Activated CD4-positive, alpha-beta T cell treated with anti-CD3 and anti-CD28 coated beads, Interleukin-2, amount 10 ng/mL, durations not matched to agents 7 days and 5 days (primary cell): ENCODE measurements at regions not wholly inside any gene's neighbourhood (a gene's known extent, or its start where the extent isn't known, plus 50 kb on each side); places are given as distances from the start of the nearest gene placed in this dataset.

Source experiments
- CTCF ChIA-PET: fragments of 350-600 bp; sonication (Branson Sonifier 250); formaldehyde crosslinking; loops from one replicate; lab custom pipeline; 2021; ENCODE audit warnings: antibody characterized with exemption; lab: Charles Lee
- POLR2A ChIA-PET: fragments of 350-600 bp; sonication (Branson Sonifier 250); formaldehyde crosslinking; loops from one replicate; lab custom pipeline; 2021; ENCODE audit warnings: antibody characterized with exemption; lab: Charles Lee
- DNase-seq: peaks from one replicate; pipeline ENCODE4 v3.0.0-alpha.2; 2020
- H3K27ac Mint-ChIP-seq: one replicate; pipeline ENCODE4 v1.8.0; 2021; ENCODE audit warnings: mild to moderate bottlenecking, moderate library complexity, mixed read lengths
- H3K27me3 Mint-ChIP-seq: one replicate; pipeline ENCODE4 v1.8.0; 2021; ENCODE audit warnings: mixed read lengths
- H3K36me3 Mint-ChIP-seq: one replicate; pipeline ENCODE4 v1.8.0; 2021; ENCODE audit warnings: low read depth, mixed read lengths
- H3K4me1 Mint-ChIP-seq: one replicate; pipeline ENCODE4 v1.8.0; 2021; ENCODE audit warnings: mixed read lengths
- H3K4me3 Mint-ChIP-seq: one replicate; pipeline ENCODE4 v1.8.0; 2021; ENCODE audit warnings: mild to moderate bottlenecking, moderate library complexity, mixed read lengths
- H3K9me3 Mint-ChIP-seq: one replicate; pipeline ENCODE4 v1.8.0; 2021; ENCODE audit warnings: mixed read lengths

- peaks cover 36% of the 10 kb centered on the region for H3K4me1 Mint-ChIP-seq
- POLR2A ChIA-PET: no interaction called here
- DNase-seq: peak; percentile 20
- peak overlapping the region; percentile 7 for H3K4me3 Mint-ChIP-seq
- no peaks in the 10 kb centered on the region for H3K9me3 Mint-ChIP-seq
- H3K36me3 Mint-ChIP-seq: no peaks in the 10 kb centered on the region
- H3K27ac Mint-ChIP-seq: no peak overlapping the region
- H3K27me3 Mint-ChIP-seq: peaks cover 11% of the 10 kb centered on the region
- CTCF ChIA-PET: interaction anchor here (0.8 kb wide), 1 partner anchor 13 kb away, joined by 3 read pairs; no protein-coding TSS in a partner anchor
Observed at GRCh38 chr3:88000853-88001252, 58.0 kb downstream of the CGGBP1 start.

- Mint-ChIP-seq H3K4me1 (peaks cover 23% of the 10 kb centered on the region), H3K9me3 (no peaks in the 10 kb centered on the region), H3K36me3 (no peaks in the 10 kb centered on the region), H3K4me3 (no peak overlapping the region), H3K27ac (no peak overlapping the region), H3K27me3 (peaks cover 13% of the 10 kb centered on the region)
- CTCF ChIA-PET: no interaction called here
- no peak for DNase-seq
- POLR2A ChIA-PET: no interaction called here
Observed at GRCh38 chr3:87997966-87998365, 60.8 kb downstream of the CGGBP1 start.

GRCh38 chr3:87997298-87997697 is 61.5 kb downstream of the CGGBP1 start:
- peak overlapping the region; percentile 37 for H3K4me3 Mint-ChIP-seq
- H3K27me3 Mint-ChIP-seq: peaks cover 13% of the 10 kb centered on the region
- peak; percentile 57 for DNase-seq
- H3K36me3 Mint-ChIP-seq: no peaks in the 10 kb centered on the region
- peaks cover 23% of the 10 kb centered on the region for H3K4me1 Mint-ChIP-seq
- H3K27ac Mint-ChIP-seq: peak overlapping the region; percentile 19
- POLR2A ChIA-PET: no interaction called here
- CTCF ChIA-PET: no interaction called here
- H3K9me3 Mint-ChIP-seq: no peaks in the 10 kb centered on the region

GRCh38 chr3:87996882-87997281 is 61.9 kb downstream of the CGGBP1 start:
- Mint-ChIP-seq H3K27ac (peak overlapping the region; percentile 19), H3K4me1 (peaks cover 23% of the 10 kb centered on the region), H3K4me3 (peak overlapping the region; percentile 37), H3K9me3 (no peaks in the 10 kb centered on the region), H3K36me3 (no peaks in the 10 kb centered on the region), H3K27me3 (peaks cover 12% of the 10 kb centered on the region)
- POLR2A ChIA-PET: no interaction called here
- no peak for DNase-seq
- CTCF ChIA-PET: no interaction called here

GRCh38 chr3:87993566-87993965 is 65.2 kb downstream of the CGGBP1 start:
- H3K4me3 Mint-ChIP-seq: no peak overlapping the region
- peaks cover 2% of the 10 kb centered on the region for H3K27me3 Mint-ChIP-seq
- POLR2A ChIA-PET: no interaction called here
- CTCF ChIA-PET: no interaction called here
- H3K9me3 Mint-ChIP-seq: no peaks in the 10 kb centered on the region
- DNase-seq: no peak
- H3K4me1 Mint-ChIP-seq: peaks cover 13% of the 10 kb centered on the region
- H3K36me3 Mint-ChIP-seq: no peaks in the 10 kb centered on the region
- no peak overlapping the region for H3K27ac Mint-ChIP-seq

GRCh38 chr3:87987952-87988351 is 70.9 kb downstream of the CGGBP1 start:
- no peaks in the 10 kb centered on the region for H3K9me3 Mint-ChIP-seq
- H3K27me3 Mint-ChIP-seq: no peaks in the 10 kb centered on the region
- H3K4me1 Mint-ChIP-seq: no peaks in the 10 kb centered on the region
- no peaks in the 10 kb centered on the region for H3K36me3 Mint-ChIP-seq
- DNase-seq: no peak
- CTCF ChIA-PET: interaction anchor here (0.6 kb wide), 2 partner anchors 594 to 718 kb away, joined by 3 read pairs; no protein-coding TSS in a partner anchor
- no peak overlapping the region for H3K4me3 Mint-ChIP-seq
- H3K27ac Mint-ChIP-seq: no peak overlapping the region
- POLR2A ChIA-PET: no interaction called here

GRCh38 chr3:87982421-87982820 is 76.4 kb downstream of the CGGBP1 start:
- ChIA-PET CTCF (no interaction called here), POLR2A (no interaction called here)
- H3K4me1 Mint-ChIP-seq: no peaks in the 10 kb centered on the region
- H3K4me3 Mint-ChIP-seq: no peak overlapping the region
- no peak overlapping the region for H3K27ac Mint-ChIP-seq
- DNase-seq: no peak
- no peaks in the 10 kb centered on the region for H3K36me3 Mint-ChIP-seq
- H3K27me3 Mint-ChIP-seq: no peaks in the 10 kb centered on the region
- H3K9me3 Mint-ChIP-seq: no peaks in the 10 kb centered on the region

GRCh38 chr3:87979527-87979926 is 79.3 kb downstream of the CGGBP1 start:
- H3K4me3 Mint-ChIP-seq: no peak overlapping the region
- no peaks in the 10 kb centered on the region for H3K36me3 Mint-ChIP-seq
- H3K9me3 Mint-ChIP-seq: no peaks in the 10 kb centered on the region
- no peak overlapping the region for H3K27ac Mint-ChIP-seq
- peaks cover 6% of the 10 kb centered on the region for H3K27me3 Mint-ChIP-seq
- DNase-seq: no peak
- POLR2A ChIA-PET: no interaction called here
- CTCF ChIA-PET: no interaction called here
- no peaks in the 10 kb centered on the region for H3K4me1 Mint-ChIP-seq

GRCh38 chr3:87977765-87978164 is 81.0 kb downstream of the CGGBP1 start:
- H3K27ac Mint-ChIP-seq: no peak overlapping the region
- H3K4me3 Mint-ChIP-seq: no peak overlapping the region
- ChIA-PET CTCF (interaction anchor here (1.0 kb wide), 1 partner anchor 10 kb away, joined by 3 read pairs; no protein-coding TSS in a partner anchor), POLR2A (no interaction called here)
- no peaks in the 10 kb centered on the region for H3K36me3 Mint-ChIP-seq
- H3K4me1 Mint-ChIP-seq: no peaks in the 10 kb centered on the region
- H3K9me3 Mint-ChIP-seq: no peaks in the 10 kb centered on the region
- peaks cover 9% of the 10 kb centered on the region for H3K27me3 Mint-ChIP-seq
- no peak for DNase-seq

GRCh38 chr3:87975716-87976115 is 83.1 kb downstream of the CGGBP1 start:
- Mint-ChIP-seq H3K36me3 (no peaks in the 10 kb centered on the region), H3K9me3 (no peaks in the 10 kb centered on the region), H3K27me3 (peaks cover 9% of the 10 kb centered on the region), H3K27ac (no peak overlapping the region), H3K4me3 (no peak overlapping the region), H3K4me1 (no peaks in the 10 kb centered on the region)
- ChIA-PET POLR2A (interaction anchor here (0.7 kb wide), 1 partner anchor 24 kb away, joined by 3 read pairs; no protein-coding TSS in a partner anchor), CTCF (no interaction called here)
- no peak for DNase-seq

- CTCF ChIA-PET: no interaction called here
Observed at GRCh38 chr3:87973906-87974305, 84.9 kb downstream of the CGGBP1 start.

GRCh38 chr3:87969620-87970019 is 89.2 kb downstream of the CGGBP1 start:
- Mint-ChIP-seq H3K27me3 (peaks cover 3% of the 10 kb centered on the region), H3K4me3 (no peak overlapping the region), H3K4me1 (no peaks in the 10 kb centered on the region), H3K9me3 (no peaks in the 10 kb centered on the region), H3K36me3 (no peaks in the 10 kb centered on the region), H3K27ac (no peak overlapping the region)
- CTCF ChIA-PET: no interaction called here
- POLR2A ChIA-PET: no interaction called here
- no peak for DNase-seq

More at GRCh38 chr3:87973906-87974305, 84.9 kb downstream of the CGGBP1 start:
- no peaks in the 10 kb centered on the region for H3K36me3 Mint-ChIP-seq
- no peaks in the 10 kb centered on the region for H3K4me1 Mint-ChIP-seq
- H3K27ac Mint-ChIP-seq: no peak overlapping the region
- DNase-seq: no peak
- H3K9me3 Mint-ChIP-seq: no peaks in the 10 kb centered on the region
- POLR2A ChIA-PET: no interaction called here
- peaks cover 9% of the 10 kb centered on the region for H3K27me3 Mint-ChIP-seq
- H3K4me3 Mint-ChIP-seq: no peak overlapping the region

GRCh38 chr3:87968668-87969067 is 90.1 kb downstream of the CGGBP1 start:
- Mint-ChIP-seq H3K4me1 (no peaks in the 10 kb centered on the region), H3K27ac (no peak overlapping the region), H3K9me3 (no peaks in the 10 kb centered on the region), H3K27me3 (peaks cover 5% of the 10 kb centered on the region), H3K4me3 (no peak overlapping the region), H3K36me3 (no peaks in the 10 kb centered on the region)
- ChIA-PET POLR2A (no interaction called here), CTCF (interaction anchor here (0.9 kb wide), 1 partner anchor 19 kb away, joined by 4 read pairs; no protein-coding TSS in a partner anchor)
- DNase-seq: no peak

GRCh38 chr3:87958289-87958688 is 100.5 kb downstream of the CGGBP1 start:
- no peak overlapping the region for H3K4me3 Mint-ChIP-seq
- no peak overlapping the region for H3K27ac Mint-ChIP-seq

More at GRCh38 chr3:87958289-87958688, 100.5 kb downstream of the CGGBP1 start:
- peaks cover 16% of the 10 kb centered on the region for H3K27me3 Mint-ChIP-seq
- CTCF ChIA-PET: no interaction called here
- no peaks in the 10 kb centered on the region for H3K36me3 Mint-ChIP-seq
- H3K9me3 Mint-ChIP-seq: no peaks in the 10 kb centered on the region
- no peak for DNase-seq
- POLR2A ChIA-PET: no interaction called here
- H3K4me1 Mint-ChIP-seq: no peaks in the 10 kb centered on the region
